Stimulated activated CD4-positive, alpha-beta T cell treated with anti-CD3 and anti-CD28 coated beads, TNF-alpha, amount 100 ng/mL, for 1 hour (primary cell): ENCODE measurements at regions not wholly inside any gene's neighbourhood (a gene's known extent, or its start where the extent isn't known, plus 50 kb on each side); places are given as distances from the start of the nearest gene placed in this dataset.
A peak's percentile ranks its signal among the peaks of the same experiment; 100 is the strongest.

ENCODE experiments used
- DNase-seq, 3 donors: peaks; one replicate each; pipeline ENCODE4 v3.0.0-alpha.2; 2020; ENCODE audit warnings: low read depth in 3 of 3, low spot score in 1 of 3

GRCh38 chr4:41883988-41884734 lies 51.1 kb upstream of the TMEM33 start:
- DNase-seq, result no peak

GRCh38 chr4:41882625-41883347 lies 52.4 kb upstream of the TMEM33 start:
- DNase-seq, result peak in 2 of 3 donors; percentile 27 to 53

GRCh38 chr4:41881981-41882624 lies 53.1 kb upstream of the TMEM33 start:
- no peak for DNase-seq

GRCh38 chr4:41880840-41881831 lies 54.1 kb upstream of the TMEM33 start:
- no peak for DNase-seq

DNA sequence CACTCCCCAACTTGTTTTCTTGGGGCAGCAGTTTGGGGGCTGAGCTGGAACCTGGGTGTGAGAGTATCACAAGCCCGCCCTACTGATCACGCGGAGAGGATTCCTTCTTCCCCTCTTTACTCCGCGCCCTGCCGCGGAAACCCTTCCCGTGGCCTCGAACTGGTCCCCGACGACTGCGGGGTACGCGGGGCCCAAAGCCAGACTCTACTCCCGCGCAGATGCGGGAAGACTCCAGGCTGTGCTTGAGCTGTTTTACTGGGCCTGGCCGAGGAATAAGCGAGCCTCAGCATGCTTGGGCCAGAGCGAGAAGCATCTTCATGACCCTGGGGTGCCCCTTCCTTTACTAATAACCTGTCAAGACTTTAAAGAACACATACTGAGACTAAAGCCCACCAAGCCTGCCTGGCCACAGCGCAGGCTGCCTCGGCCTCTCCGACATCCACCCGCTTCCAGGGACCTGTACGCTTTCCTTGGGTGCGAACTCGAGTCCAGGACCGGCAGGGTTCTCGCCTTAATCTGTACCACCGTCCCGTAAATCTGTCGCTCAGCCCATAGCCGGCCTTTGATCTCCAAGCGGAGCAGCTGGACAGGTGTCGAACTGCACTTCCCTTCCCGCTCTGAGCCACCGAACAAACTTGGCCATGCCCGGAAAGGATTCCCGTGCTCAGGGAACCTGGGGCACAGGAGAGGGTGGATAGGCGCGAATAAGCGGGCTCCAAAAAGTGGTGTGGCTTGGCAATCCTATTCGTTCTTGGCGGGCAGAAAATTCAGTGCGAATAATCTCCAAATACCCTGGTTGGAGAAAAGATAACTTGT lies 55.0 kb upstream of the TMEM33 start:
- DNase-seq, result no peak

- DNase-seq, result no peak
These were observed 55.7 kb upstream of the TMEM33 start for GRCh38 chr4:41879552-41879951.

- no peak for DNase-seq
These were observed 56.2 kb upstream of the TMEM33 start for GRCh38 chr4:41878991-41879491.

- DNase-seq, result no peak
These were observed 56.9 kb upstream of the TMEM33 start for GRCh38 chr4:41878170-41878969.

DNA sequence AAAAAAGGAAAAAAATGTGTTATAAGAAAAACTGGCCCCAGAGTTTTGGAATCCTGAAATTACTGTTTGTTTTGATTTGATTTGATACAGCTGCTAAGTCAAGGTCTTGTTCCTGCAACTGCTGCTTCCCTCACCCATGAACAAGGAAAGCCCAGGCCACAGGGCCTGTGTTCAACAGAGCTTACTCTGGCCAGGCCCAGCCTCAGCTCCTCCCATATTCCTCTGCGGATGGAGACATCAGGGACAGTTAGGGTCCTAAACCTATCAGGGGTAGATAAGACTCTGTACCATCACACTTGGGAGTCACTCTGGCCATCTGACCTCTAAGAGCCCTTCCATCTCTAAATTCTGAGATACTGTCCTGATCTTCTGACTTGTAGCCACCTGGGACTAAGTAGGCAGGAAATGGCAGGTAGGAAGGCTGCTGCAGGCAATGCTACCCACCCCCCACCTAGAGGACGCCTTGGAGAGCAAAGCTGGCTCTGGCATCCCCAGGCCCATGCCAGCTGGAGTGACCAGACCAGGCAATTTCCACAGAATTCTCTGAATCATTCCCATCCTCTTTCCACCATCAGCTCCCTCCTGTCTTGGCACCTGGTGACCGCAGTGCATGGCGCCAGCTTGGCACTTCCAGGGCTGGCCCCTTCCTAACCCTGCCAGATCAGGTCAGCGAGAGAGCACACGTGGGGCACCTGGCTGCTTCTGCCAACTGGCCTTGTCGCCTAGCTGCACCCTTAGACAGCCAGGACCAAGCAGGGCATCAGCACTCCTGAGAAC lies 58.0 kb upstream of the TMEM33 start:
- DNase-seq, result no peak

- DNase-seq, result no peak
These were observed 60.4 kb upstream of the TMEM33 start for GRCh38 chr4:41874873-41875272.

- DNase-seq, result no peak
These were observed 60.8 kb upstream of the TMEM33 start for GRCh38 chr4:41874398-41874797.

GRCh38 chr4:41873380-41874295 lies 61.6 kb upstream of the TMEM33 start:
- no peak for DNase-seq

- DNase-seq, result no peak
These were observed 65.2 kb upstream of the TMEM33 start for GRCh38 chr4:41870035-41870434.

GRCh38 chr4:41866799-41867677 lies 68.2 kb upstream of the TMEM33 start:
- no peak for DNase-seq

DNA sequence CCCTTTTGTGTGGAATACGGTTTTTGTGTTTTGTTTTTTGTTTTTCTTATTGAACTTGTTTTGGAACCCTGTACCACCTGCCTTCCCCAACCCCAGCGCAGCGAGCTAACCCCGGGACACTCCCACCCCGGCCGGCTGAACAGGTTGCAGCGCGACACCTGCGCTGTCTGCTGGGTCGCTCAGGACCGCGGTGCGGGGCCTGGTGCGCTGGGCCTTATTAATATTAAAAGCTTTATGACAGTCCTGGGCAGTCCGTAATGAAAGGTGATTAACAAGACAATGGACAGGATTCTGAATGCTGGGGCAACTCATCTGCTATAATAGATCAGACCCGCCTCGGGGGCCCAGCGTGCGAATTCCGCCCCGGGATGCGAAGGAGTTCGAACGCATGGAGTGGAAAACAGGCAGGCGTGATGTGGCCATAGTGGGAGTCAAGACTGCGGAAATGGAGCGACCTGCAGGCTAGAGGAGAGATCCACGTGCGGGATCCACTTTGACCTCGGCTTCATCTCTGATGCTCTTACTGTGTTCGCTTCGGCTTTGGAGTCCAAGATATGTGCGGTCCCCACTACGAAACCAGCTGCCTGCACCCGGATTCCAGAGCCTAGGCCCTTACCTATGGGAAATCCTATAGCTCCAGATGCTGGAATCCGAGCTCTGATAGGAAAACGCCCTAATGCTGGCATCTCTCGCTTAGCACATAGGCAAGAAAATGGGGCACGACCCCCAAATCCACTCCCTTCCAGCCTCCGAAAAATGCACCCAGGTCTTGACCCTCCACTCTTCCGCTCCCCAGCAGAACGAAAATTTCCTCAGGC lies 69.0 kb upstream of the TMEM33 start:
- DNase-seq, result no peak
